ENCODE measurements at regions not wholly inside any gene's neighbourhood (a gene's known extent, or its start where the extent isn't known, plus 50 kb on each side); places are given as distances from the start of the nearest gene placed in this dataset.

DNA sequence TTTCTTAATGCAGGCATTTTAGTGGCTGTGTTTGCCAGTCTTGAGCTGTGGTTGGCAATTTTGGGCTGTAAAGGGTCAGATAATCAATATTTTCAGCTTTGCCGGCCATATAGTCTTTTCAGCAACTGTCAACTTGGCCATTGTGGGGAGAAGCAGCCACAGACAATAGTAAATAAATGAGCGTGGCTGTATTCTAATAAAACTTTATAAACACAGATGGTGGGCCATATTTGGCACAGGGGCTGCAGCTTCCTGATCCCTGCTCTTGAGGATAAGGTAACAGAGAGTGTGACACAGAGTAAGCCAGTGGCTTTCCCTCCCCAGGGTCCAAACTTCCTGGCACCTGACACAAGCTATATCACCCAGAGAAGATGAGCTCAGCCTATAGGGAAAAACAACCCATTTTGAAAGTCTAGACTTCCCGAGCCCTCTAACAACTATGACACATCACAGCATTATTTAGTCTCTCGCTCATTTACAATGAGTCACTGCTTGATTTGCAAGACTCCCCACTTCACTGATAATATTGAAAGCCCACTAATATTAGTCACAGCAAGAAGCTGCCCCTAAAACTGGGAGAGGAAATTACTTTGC lies 163.1 kb upstream of the TMPO start:
- peak; percentile 34 for DNase-seq (ENCODE audit: low read depth, low spot score)
- ChIA-PET CTCF (interaction anchor here (0.7 kb wide), 1 partner anchor 45 kb away, joined by 3 read pairs; no protein-coding TSS in a partner anchor), POLR2A (interaction anchor here (0.6 kb wide), 1 partner anchor 1620 kb away, joined by 4 read pairs; no protein-coding TSS in a partner anchor)
- H3K27me3 ChIP-seq (ENCODE audit: control insufficient read depth, insufficient read depth, low read length): no peaks in the 10 kb centered on the region
- H3K9me3 ChIP-seq (ENCODE audit: control insufficient read depth, insufficient read depth, low read length): no peaks in the 10 kb centered on the region
- no peak overlapping the region for H3K4me3 ChIP-seq (ENCODE audit: low read depth, low read length)
- TF ChIP-seq, protein P1, sequence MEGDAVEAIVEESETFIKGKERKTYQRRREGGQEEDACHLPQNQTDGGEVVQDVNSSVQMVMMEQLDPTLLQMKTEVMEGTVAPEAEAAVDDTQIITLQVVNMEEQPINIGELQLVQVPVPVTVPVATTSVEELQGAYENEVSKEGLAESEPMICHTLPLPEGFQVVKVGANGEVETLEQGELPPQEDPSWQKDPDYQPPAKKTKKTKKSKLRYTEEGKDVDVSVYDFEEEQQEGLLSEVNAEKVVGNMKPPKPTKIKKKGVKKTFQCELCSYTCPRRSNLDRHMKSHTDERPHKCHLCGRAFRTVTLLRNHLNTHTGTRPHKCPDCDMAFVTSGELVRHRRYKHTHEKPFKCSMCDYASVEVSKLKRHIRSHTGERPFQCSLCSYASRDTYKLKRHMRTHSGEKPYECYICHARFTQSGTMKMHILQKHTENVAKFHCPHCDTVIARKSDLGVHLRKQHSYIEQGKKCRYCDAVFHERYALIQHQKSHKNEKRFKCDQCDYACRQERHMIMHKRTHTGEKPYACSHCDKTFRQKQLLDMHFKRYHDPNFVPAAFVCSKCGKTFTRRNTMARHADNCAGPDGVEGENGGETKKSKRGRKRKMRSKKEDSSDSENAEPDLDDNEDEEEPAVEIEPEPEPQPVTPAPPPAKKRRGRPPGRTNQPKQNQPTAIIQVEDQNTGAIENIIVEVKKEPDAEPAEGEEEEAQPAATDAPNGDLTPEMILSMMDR (IDR thresholded peaks at IDR 0.05; ENCODE audit: low read depth, low read length): no peak
- H3K27ac ChIP-seq (ENCODE audit: low read depth, low read length): no peak overlapping the region

DNA sequence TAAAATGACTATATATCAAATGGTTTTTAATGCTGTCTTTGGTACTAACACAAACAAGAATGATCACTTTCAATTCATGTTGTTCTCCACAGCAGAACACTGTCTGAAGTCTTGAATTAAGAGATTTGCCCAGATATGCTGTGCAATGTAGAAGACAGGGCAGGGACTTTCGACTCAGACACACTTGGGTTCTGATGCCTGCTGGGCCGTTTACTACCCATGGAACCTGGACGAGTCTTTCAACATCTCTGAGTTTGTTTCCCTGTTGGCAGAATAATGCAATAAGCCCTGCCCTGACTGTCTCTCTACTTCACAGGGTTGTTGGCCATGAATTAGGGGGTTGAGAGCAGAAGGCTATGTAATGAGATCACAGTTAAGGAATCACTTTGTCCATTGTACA lies 162.6 kb upstream of the TMPO start:
- H3K27me3 ChIP-seq (ENCODE audit: control insufficient read depth, insufficient read depth, low read length): no peaks in the 10 kb centered on the region
- ChIA-PET POLR2A (interaction anchor here (0.6 kb wide), 1 partner anchor 1621 kb away, joined by 4 read pairs; no protein-coding TSS in a partner anchor), CTCF (no interaction called here)
- no peaks in the 10 kb centered on the region for H3K9me3 ChIP-seq (ENCODE audit: control insufficient read depth, insufficient read depth, low read length)
- H3K27ac ChIP-seq (ENCODE audit: low read depth, low read length): no peak overlapping the region
- no peak overlapping the region for H3K4me3 ChIP-seq (ENCODE audit: low read depth, low read length)
- no peak for DNase-seq (ENCODE audit: low read depth, low spot score)
- TF ChIP-seq, protein P1 (IDR thresholded peaks at IDR 0.05; ENCODE audit: low read depth, low read length): no peak

DNA sequence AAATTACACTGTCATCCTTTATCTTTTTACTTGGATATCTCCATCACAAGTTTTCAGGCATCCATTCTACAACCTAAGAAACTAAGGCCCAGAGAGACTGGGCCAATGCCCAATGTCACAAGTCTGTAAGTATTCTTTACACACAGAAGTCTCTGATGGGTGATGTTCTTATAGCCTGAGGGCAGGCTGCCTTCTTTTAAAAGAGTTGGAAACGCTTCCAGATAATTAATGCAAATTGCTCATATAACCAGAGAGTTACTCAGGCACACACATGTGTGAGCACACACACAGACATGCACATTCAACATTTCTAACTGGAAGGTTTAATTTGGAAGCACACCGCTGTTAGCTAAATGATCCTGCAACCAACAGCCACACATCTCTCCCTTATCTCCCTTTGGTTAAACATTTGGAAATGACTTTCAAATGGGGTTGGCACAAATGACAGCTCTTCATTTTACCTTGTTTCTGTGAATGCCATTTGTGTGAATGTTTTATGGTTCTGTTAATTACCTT lies 160.8 kb upstream of the TMPO start:
- Histone ChIP-seq H3K27me3 (ENCODE audit: control insufficient read depth, insufficient read depth, low read length) (no peaks in the 10 kb centered on the region), H3K27ac (ENCODE audit: low read depth, low read length) (no peak overlapping the region), H3K4me3 (ENCODE audit: low read depth, low read length) (no peak overlapping the region), H3K9me3 (ENCODE audit: control insufficient read depth, insufficient read depth, low read length) (no peaks in the 10 kb centered on the region)
- DNase-seq (ENCODE audit: low read depth, low spot score): no peak
- TF ChIP-seq, protein P1 (IDR thresholded peaks at IDR 0.05; ENCODE audit: low read depth, low read length): no peak
- ChIA-PET POLR2A (no interaction called here), CTCF (no interaction called here)

DNA sequence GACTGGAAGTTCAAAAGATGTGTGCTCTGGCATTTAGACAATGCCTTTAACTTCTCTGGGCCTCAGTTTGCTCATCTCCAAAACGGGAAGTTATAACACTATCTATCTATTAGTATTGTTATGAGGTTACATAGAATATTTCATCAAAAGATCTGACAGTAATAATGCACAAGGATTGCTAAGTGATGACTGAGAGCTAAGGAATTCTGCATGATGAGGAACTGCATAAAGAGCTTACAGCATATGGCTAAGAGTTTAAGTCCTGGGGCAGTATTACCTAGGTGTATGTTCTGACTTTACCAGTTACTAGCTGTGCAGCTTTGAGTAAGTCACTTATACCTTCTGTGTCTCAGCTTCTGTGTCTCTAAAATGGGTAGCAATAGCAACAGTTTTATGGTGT lies 160.1 kb upstream of the TMPO start:
- CTCF ChIA-PET: no interaction called here
- TF ChIP-seq, protein P1 (IDR thresholded peaks at IDR 0.05; ENCODE audit: low read depth, low read length): no peak
- no peaks in the 10 kb centered on the region for H3K27me3 ChIP-seq (ENCODE audit: control insufficient read depth, insufficient read depth, low read length)

DNA sequence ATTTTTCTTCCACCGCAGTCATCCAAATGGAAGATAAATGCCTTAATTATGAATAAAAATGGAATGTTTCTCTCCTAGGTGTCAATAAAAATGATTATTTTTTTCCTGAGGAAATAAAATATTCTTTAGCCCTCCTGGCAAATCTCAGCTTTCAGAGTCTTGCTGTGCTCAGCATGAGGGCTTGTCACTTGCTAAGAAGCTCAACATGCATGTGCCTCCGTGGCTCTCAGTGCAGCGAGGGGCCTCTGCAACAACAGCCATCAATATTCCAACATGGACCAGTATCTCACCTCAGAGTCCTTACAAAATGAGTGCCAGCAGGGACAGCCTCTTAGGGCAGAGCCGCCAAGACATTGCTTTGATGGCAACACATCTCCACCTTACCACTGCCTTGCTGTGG lies 159.5 kb upstream of the TMPO start:
- POLR2A ChIA-PET: no interaction called here
- DNase-seq (ENCODE audit: low read depth, low spot score): no peak
- Histone ChIP-seq H3K27me3 (ENCODE audit: control insufficient read depth, insufficient read depth, low read length) (no peaks in the 10 kb centered on the region), H3K27ac (ENCODE audit: low read depth, low read length) (no peak overlapping the region), H3K9me3 (ENCODE audit: control insufficient read depth, insufficient read depth, low read length) (no peaks in the 10 kb centered on the region), H3K4me3 (ENCODE audit: low read depth, low read length) (no peak overlapping the region)
- TF ChIP-seq, protein P1 (IDR thresholded peaks at IDR 0.05; ENCODE audit: low read depth, low read length): no peak
- CTCF ChIA-PET: no interaction called here

More for the DNA sequence above, 160.1 kb upstream of the TMPO start:
- no peak overlapping the region for H3K4me3 ChIP-seq (ENCODE audit: low read depth, low read length)
- H3K9me3 ChIP-seq (ENCODE audit: control insufficient read depth, insufficient read depth, low read length): no peaks in the 10 kb centered on the region
- no peak overlapping the region for H3K27ac ChIP-seq (ENCODE audit: low read depth, low read length)
- POLR2A ChIA-PET: no interaction called here
- DNase-seq (ENCODE audit: low read depth, low spot score): no peak

Measured in AG04450 (cell line).